WTC11 (cell line): ENCODE measurements at regions not wholly inside any gene's neighbourhood (a gene's known extent, or its start where the extent isn't known, plus 50 kb on each side); places are given as distances from the start of the nearest gene placed in this dataset.

Experiments
- ATAC-seq: fragments of 200-7000 bp; cut with Tn5 transposase; 2 replicates; pipeline ENCODE4 v1.10.0; 2021; ENCODE audit warnings: mild to moderate bottlenecking, moderate library complexity
- CTCF ChIA-PET: fragments of 300-600 bp; sonication (Branson Sonifier 250); formaldehyde crosslinking; loops from one replicate; lab custom pipeline; 2021; ENCODE audit warnings: antibody characterized with exemption; lab: Charles Lee
- POLR2A ChIA-PET: fragments of 350-600 bp; sonication (Branson Sonifier 250); formaldehyde crosslinking; loops from one replicate; lab custom pipeline; 2021; ENCODE audit warnings: antibody characterized with exemption; lab: Charles Lee
- DNase-seq: peaks from one replicate; pipeline ENCODE4 v3.0.0; 2021; ENCODE audit warnings: low spot score
- H3K27ac Mint-ChIP-seq: 2 replicates; pipeline ENCODE4 v1.8.0; 2021; ENCODE audit warnings: mixed read lengths
- H3K27me3 Mint-ChIP-seq: 2 replicates; pipeline ENCODE4 v1.8.0; 2021; ENCODE audit warnings: low read depth, mild to moderate bottlenecking, moderate library complexity, mixed read lengths
- H3K36me3 Mint-ChIP-seq: 2 replicates; pipeline ENCODE4 v1.8.0; 2021; ENCODE audit warnings: mixed read lengths
- H3K4me1 Mint-ChIP-seq: 2 replicates; pipeline ENCODE4 v1.8.0; 2022; ENCODE audit warnings: mixed read lengths
- H3K4me3 Mint-ChIP-seq: 2 replicates; pipeline ENCODE4 v1.8.0; 2021; ENCODE audit warnings: mild to moderate bottlenecking, moderate library complexity, mixed read lengths
- H3K9me3 Mint-ChIP-seq: 2 replicates; pipeline ENCODE4 v1.8.0; 2021; ENCODE audit warnings: mixed read lengths
- AFF4 ChIP-seq: sonication (generic); formaldehyde crosslinking; IDR thresholded peaks from 2 replicates; pipeline ENCODE4 v1.8.1; 2023; ENCODE audit warnings: mild to moderate bottlenecking, missing genetic modification reagents, borderline replicate concordance
- ARID4B ChIP-seq: sonication (generic); formaldehyde crosslinking; IDR thresholded peaks from 2 replicates; pipeline ENCODE4 v1.8.0; 2023; ENCODE audit warnings: missing genetic modification reagents, mild to moderate bottlenecking, borderline replicate concordance
- ATF3 ChIP-seq: sonication (generic); formaldehyde crosslinking; conservative IDR thresholded peaks from 2 replicates; pipeline ENCODE4 v1.8.1; 2022; ENCODE audit warnings: mild to moderate bottlenecking, missing genetic modification reagents
- CDX4 ChIP-seq: fragments of 250-450 bp; sonication (Bioruptor Pico); IDR thresholded peaks from 2 replicates; pipeline ENCODE4 v1.9.0; 2021; ENCODE audit warnings: moderate library complexity, mild to moderate bottlenecking, inconsistent platforms, borderline replicate concordance
- HMGA2 ChIP-seq: fragments of 250-450 bp; sonication (Bioruptor Pico); IDR thresholded peaks from 2 replicates; pipeline ENCODE4 v1.4.0; 2021; ENCODE audit warnings: mild to moderate bottlenecking, moderate library complexity
- JAZF1 ChIP-seq: fragments of 250-450 bp; sonication (Bioruptor Pico); IDR thresholded peaks from 2 replicates; pipeline ENCODE4 v1.9.0; 2021; ENCODE audit warnings: moderate library complexity, mild to moderate bottlenecking, inconsistent platforms
- KAT7 ChIP-seq: sonication (generic); formaldehyde crosslinking; IDR thresholded peaks from 2 replicates; pipeline ENCODE4 v1.8.1; 2023; ENCODE audit warnings: missing genetic modification reagents, mild to moderate bottlenecking, borderline replicate concordance
- MAX ChIP-seq: sonication (generic); formaldehyde crosslinking; IDR thresholded peaks from 2 replicates; pipeline ENCODE4 v1.8.0; 2022; ENCODE audit warnings: mild to moderate bottlenecking, missing genetic modification reagents
- MLX ChIP-seq: sonication (generic); formaldehyde crosslinking; IDR thresholded peaks from 2 replicates; pipeline ENCODE4 v1.8.1; 2023; ENCODE audit warnings: mild to moderate bottlenecking, missing genetic modification reagents, moderate library complexity
- NFE2L1 ChIP-seq: sonication (generic); formaldehyde crosslinking; IDR thresholded peaks from 2 replicates; pipeline ENCODE4 v1.8.1; 2023; ENCODE audit warnings: missing genetic modification reagents
- NR2C2 ChIP-seq: sonication (generic); formaldehyde crosslinking; IDR thresholded peaks from 2 replicates; pipeline ENCODE4 v1.8.0; 2022; ENCODE audit warnings: mild to moderate bottlenecking, missing genetic modification reagents
- RELA ChIP-seq: sonication (generic); formaldehyde crosslinking; IDR thresholded peaks from 2 replicates; pipeline ENCODE4 v1.8.1; 2022; ENCODE audit warnings: missing genetic modification reagents, mild to moderate bottlenecking, borderline replicate concordance
- SMAD4 ChIP-seq: sonication (generic); formaldehyde crosslinking; IDR thresholded peaks from 2 replicates; pipeline ENCODE4 v1.8.0; 2022; ENCODE audit warnings: mild to moderate bottlenecking, missing genetic modification reagents
- ZNF121 ChIP-seq: sonication (generic); formaldehyde crosslinking; IDR thresholded peaks from 2 replicates; pipeline ENCODE4 v1.8.0; 2023; ENCODE audit warnings: missing genetic modification reagents
- ZNF281 ChIP-seq: sonication (generic); formaldehyde crosslinking; IDR thresholded peaks from 2 replicates; pipeline ENCODE4 v1.8.0; 2023; ENCODE audit warnings: mild to moderate bottlenecking, missing genetic modification reagents
- ZNF317 ChIP-seq: sonication (generic); formaldehyde crosslinking; IDR thresholded peaks from 2 replicates; pipeline ENCODE4 v1.8.1; 2023; ENCODE audit warnings: low read depth, mild to moderate bottlenecking, moderate library complexity, missing genetic modification reagents, borderline replicate concordance

GRCh38 chr10:130763071-130763470, 548.5 kb downstream of the TCERG1L start (continued):
- no peak for TF ChIP-seq ATF3 (CRISPR knock-in tag)

GRCh38 chr10:130763491-130763890, 548.0 kb downstream of the TCERG1L start:
- DNase-seq (no peak), ATAC-seq (no peak)
- POLR2A ChIA-PET: no interaction called here
- H3K4me1 Mint-ChIP-seq: no peaks in the 10 kb centered on the region
- H3K27ac Mint-ChIP-seq: no peak overlapping the region
- no peak for TF ChIP-seq MAX
- TF ChIP-seq KAT7: no peak
- TF ChIP-seq ZNF121 (CRISPR knock-in tag): no peak
- no peak for TF ChIP-seq NFE2L1 (CRISPR knock-in tag)
- no peak for TF ChIP-seq RELA (CRISPR knock-in tag)
- TF ChIP-seq AFF4 (CRISPR knock-in tag): no peak
- no peak for TF ChIP-seq SMAD4
- TF ChIP-seq HMGA2 (CRISPR knock-in tag): no peak
- TF ChIP-seq ZNF281 (CRISPR knock-in tag): no peak
- no peak for TF ChIP-seq ZNF317
- TF ChIP-seq JAZF1: no peak
- no peak for TF ChIP-seq CDX4 (CRISPR knock-in tag)
- no peak for TF ChIP-seq NR2C2 (CRISPR knock-in tag)
- no peak for TF ChIP-seq MLX (CRISPR knock-in tag)
- no peak for TF ChIP-seq ARID4B (CRISPR knock-in tag)
- H3K4me3 Mint-ChIP-seq: no peak overlapping the region
- CTCF ChIA-PET: no interaction called here
- peaks cover 50% of the 10 kb centered on the region for H3K9me3 Mint-ChIP-seq
- peaks cover 12% of the 10 kb centered on the region for H3K27me3 Mint-ChIP-seq
- peaks cover 52% of the 10 kb centered on the region for H3K36me3 Mint-ChIP-seq
